Stimulated activated naive CD4-positive, alpha-beta T cell (primary cell): ENCODE measurements at regions not wholly inside any gene's neighbourhood (a gene's known extent, or its start where the extent isn't known, plus 50 kb on each side); places are given as distances from the start of the nearest gene placed in this dataset.
"Not testable (repeated sequence)": the region's sequence is repeated elsewhere in the genome, so short reads cannot be mapped to it uniquely, and the experiment has no call there.

ENCODE experiments used
- DNase-seq, 6 experiments: peaks; one replicate each; lab custom pipeline; 2025; lab: John Stamatoyannopoulos, UW

GRCh38 chr14:105917136-105917932 lies 391.0 kb downstream of the TMEM121 start:
- DNase-seq = not testable (repeated sequence)

GRCh38 chr14:105917933-105918436 lies 391.6 kb downstream of the TMEM121 start:
- no peak for DNase-seq

- no peak for DNase-seq
Measured at GRCh38 chr14:105918496-105919262, 392.3 kb downstream of the TMEM121 start.

- DNase-seq = no peak
Measured at GRCh38 chr14:105919458-105920150, 393.2 kb downstream of the TMEM121 start.

GRCh38 chr14:105920151-105920700 lies 393.8 kb downstream of the TMEM121 start:
- DNase-seq = not testable (repeated sequence)

GRCh38 chr14:105920803-105921755 lies 394.7 kb downstream of the TMEM121 start:
- not testable (repeated sequence) for DNase-seq

GRCh38 chr14:105921781-105922180 lies 395.4 kb downstream of the TMEM121 start:
- DNase-seq = not testable (repeated sequence)

GRCh38 chr14:105923520-105924191 lies 397.3 kb downstream of the TMEM121 start:
- DNase-seq = not testable (repeated sequence)

- DNase-seq = no peak
Measured at GRCh38 chr14:105924951-105925591, 398.7 kb downstream of the TMEM121 start.

GRCh38 chr14:105925615-105926372 lies 399.4 kb downstream of the TMEM121 start:
- DNase-seq = no peak

GRCh38 chr14:105926373-105927095 lies 400.2 kb downstream of the TMEM121 start:
- no peak for DNase-seq

- no peak for DNase-seq
Measured at GRCh38 chr14:105927096-105928060, 401.0 kb downstream of the TMEM121 start.

- not testable (repeated sequence) for DNase-seq
Measured at GRCh38 chr14:105928171-105929111, 402.1 kb downstream of the TMEM121 start.

GRCh38 chr14:105929327-105930081 lies 403.1 kb downstream of the TMEM121 start:
- no peak for DNase-seq

GRCh38 chr14:105930572-105930971 lies 404.2 kb downstream of the TMEM121 start:
- DNase-seq = no peak
